HG03064 (cell line): ENCODE measurements at regions not wholly inside any gene's neighbourhood (a gene's known extent, or its start where the extent isn't known, plus 50 kb on each side); places are given as distances from the start of the nearest gene placed in this dataset.

Source experiments
- ATAC-seq: cut with Tn5 transposase; IDR thresholded peaks from one replicate; pipeline ENCODE4 v1.9.1; 2021; ENCODE audit warnings: low read depth; ENCODE audit not compliant: unreplicated experiment

DNA sequence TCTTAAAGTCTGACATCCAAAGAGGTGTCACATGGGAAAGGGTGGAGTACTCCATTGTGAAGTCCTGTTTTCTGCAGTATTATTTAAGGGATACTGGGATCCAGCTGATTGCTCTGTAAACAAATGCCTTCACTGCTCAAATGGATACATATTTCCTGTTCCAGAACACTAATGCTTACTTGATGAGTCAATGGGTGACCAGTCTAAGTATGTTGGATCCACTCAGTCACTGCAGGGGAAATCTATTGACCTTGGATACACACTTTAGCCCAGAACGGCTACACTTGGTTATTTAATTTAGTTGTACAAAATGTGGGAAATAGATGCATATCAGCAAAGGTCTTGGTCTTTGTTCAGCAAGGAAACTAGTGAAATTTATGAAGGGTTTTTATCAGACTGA, 261.4 kb downstream of the MAP2K4 start:
- ATAC-seq, result no peak

DNA sequence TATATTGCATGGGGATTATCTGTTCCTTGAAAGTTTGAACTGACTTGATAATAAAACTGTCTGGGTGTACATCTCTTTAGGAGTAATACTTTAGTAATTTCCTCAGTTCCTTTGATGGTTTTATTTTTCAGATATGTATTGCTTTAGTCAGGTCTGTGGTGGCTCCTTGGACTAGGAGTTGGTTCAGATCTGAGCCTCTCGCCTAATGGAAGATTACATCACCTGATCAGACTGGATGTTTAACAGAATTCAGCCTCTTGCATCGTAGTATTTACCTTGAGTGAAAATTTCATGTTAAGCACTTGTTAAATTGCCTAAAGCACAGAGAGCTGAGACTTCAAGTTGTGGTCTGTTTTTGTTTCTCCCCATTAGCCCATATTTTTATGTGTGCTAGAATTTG, 267.3 kb downstream of the MAP2K4 start:
- ATAC-seq, result no peak

DNA sequence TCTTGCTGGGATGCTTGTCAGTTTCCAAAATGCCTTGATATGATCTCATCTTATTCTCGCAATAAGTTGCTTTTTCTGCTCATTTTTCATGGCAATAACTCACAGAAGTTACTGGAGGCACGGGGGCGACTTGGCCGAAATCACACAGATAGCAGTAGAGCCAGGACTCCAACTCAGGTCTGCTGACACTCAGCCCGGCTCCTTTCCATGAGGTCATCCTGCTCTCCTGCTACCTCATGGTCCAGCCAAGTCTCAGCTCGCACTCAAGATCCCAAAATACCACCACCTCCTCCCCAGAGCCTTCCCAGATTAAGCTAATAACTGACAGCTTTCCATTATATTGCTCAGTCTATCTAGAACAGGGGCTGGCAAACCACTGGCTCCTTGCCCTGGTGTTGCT, 269.5 kb downstream of the MAP2K4 start:
- no peak for ATAC-seq

DNA sequence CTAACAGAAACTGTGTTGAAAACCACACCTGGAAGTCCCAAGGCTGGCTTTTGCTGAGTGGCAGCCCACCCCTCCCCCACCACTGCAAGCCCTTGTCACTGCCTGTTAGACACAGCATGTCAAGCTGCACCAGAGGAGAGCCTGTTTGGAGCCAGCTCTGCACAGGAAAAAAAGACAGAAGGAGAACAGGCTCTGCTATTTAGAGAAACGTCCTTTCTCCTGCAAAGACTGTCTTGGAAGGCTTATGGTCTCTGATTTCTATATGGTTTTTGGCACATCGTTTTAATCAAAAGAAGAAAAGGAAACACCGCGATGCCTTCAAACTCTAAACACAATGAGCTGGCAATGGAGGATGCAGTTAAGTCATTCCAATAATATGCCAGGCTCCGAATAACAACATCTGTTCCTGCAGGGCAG, 275.5 kb downstream of the MAP2K4 start:
- no peak for ATAC-seq

DNA sequence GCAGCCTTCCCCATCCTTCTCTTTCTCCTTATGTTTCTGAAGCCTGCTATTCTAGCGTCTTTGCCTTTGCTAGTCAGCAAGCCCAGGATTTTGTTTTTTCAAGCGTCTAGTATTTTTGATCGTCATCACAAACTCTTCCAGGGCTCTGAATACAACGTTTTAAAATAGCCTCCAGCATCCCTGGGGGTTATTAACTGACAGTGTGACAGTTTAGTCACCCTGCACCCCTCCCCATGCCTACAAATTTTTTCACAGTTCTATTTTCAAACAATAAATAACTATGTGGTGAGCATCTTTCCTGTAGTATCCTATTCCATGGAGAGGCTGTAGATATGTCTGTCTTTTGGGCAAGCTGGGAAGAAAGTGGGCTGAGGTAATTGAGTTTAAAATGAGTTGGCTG, 280.9 kb downstream of the MAP2K4 start:
- ATAC-seq, result no peak

DNA sequence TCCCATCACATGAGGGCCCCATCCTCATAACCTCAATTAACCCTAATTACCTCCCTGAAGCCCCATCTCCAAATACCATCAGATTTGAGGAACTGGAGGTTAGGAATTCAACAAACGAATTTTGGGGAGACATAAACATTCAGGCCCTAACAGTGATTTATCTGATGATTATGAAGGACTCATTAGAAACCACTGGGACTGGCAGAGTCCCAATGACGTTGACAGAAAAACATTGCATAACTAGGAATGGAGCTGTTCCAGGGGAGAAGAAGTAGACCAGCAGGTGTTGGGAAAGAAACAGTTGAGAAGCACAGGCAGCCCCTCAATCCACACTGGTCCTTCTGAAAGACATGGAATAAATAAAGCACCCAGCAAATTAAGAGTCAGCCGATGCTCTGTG, 282.0 kb downstream of the MAP2K4 start:
- no peak for ATAC-seq

DNA sequence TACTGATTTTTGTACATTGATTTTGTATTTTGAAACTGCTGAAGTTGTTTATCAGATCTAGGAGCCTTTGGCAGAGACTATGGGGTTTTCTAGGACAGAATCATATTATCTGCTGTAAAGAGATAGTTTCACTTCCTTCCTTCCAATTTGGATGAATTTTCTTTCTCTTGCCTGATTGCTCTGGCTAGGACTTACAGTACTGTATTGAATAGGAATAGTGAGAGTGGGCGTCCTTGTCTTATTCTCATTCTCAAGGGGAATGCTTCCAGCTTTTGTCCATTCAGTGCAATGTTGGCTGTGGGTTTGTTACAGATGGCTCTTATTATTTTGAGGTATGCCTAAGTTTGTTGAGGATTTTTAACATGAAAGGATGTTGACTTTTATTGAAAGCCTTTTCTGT, 290.1 kb downstream of the MAP2K4 start:
- no peak for ATAC-seq

DNA sequence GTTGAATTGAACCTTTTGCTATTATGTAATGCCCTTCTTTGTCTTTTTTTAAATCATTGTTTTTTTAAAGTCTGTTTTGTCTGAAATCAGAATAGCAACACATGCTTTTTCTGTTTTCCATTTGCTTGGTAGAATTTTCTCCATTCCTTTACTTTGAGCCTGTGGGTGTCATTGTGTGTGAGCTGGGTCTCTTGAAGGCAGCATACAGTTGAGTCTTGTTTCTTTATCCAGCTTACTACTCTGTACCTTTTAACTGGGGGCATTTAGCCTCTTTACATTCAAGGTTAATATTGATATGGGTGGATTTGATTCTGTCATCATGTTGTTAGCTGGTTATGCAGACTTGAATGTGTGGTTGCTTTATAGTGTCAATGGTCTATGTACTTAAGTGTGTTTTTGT, 292.0 kb downstream of the MAP2K4 start:
- ATAC-seq, result no peak

DNA sequence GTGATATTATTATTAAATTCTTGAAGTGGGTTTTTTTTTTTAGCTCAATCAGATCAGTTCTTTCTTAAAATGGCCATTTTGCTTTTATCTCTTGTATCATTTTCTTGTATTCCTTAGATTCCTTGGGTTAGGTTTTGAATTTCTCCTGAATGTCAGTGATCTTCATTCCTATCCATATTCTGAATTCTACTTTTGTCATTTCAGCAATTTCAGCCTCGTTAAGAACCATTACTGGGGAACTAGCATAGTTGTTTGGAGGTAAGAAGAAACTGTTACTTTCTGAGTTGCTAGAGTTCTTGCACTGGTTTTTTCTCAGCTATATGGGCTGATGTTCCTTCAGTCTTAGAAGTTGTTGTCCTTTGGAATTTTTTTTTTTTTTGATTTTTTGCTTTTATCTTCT, 293.1 kb downstream of the MAP2K4 start:
- no peak for ATAC-seq

DNA sequence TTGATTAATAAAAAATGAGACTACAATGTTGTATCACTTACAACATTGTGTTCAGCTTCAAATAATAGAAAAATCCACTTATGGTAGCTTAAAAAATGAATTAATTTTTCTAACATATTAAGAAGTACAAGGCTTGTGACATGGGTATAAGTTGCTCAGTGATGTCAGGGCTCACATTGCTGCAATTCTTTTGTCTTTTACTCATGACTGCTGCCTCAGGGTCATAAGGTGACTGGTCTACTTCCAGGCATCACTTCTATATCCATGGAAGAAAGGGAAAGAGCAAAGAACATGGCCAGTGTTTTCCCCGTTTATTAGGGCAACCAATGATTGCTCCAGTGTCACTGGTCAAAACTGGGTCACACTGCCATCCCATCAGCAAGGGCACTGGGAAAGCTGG, 295.3 kb downstream of the MAP2K4 start:
- ATAC-seq, result no peak

DNA sequence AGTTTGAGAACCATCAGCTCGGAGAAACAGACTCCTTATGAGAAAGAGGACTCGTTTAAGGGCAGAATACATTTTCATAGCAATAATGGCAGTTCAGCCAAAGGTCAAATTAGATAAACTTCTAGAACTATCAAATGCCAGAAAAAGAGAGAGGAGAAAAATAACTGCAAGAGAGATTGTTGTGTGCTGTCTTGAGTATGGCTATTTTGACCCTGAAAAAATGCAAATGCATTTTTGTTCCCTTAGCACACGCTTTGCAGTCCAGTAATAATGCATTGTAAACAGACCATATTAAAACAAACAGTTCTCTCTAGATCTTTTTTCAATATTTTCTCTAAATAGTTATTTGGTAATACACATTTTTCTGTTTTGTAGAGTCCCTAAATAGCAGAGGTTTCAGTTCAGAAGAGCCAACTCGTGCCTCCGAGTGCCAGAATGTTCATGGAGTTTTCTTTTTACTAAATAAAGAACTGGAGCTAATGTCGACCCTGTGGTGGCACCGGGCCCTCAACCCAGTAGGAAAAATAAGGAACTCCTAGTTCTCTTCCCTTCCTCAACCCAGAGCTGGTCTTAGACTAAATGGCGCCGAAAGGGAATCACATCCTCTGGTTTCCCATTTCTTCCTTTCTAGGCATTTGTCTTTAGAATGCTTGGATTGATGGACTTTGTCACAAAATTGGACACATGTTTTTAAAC, 298.0 kb downstream of the MAP2K4 start:
- no peak for ATAC-seq

DNA sequence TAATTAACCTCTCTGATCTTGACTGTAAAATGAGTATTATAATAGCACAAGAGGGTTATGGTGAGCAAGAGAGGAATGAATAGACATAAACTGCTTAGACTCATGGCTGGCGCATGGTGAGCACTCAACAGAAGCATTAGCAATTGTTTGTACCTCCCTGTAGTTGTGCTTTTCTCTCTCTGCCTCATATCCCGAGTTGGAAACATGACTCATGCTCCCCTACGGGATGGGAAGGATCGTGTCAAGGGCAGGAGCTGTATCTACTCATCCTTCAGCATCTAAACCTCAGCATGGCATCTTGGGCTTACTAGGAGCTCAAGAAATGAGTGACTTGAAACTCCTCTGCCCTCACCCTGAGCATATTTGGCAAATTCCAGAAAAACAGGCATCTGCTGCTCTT, 299.6 kb downstream of the MAP2K4 start:
- ATAC-seq, result no peak

DNA sequence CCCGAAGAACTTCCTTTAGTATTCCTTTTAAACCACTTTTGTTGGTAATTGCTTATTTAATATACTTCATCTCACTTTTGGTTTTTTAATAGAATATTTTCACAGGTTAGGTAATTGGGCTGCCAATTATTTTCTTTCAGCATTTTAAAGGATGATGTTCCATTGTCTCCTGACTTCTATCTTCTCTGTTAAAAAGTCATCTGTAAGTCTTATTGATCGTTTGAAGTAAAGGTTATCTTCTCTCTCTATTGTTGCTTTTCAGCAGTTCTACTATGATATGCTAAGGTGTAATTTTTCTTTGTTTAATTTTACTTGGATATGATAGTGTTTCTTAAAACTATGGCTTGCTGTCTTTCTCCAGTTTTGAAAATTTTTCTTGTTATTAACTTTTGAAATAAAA, 307.5 kb downstream of the MAP2K4 start:
- ATAC-seq, result no peak

DNA sequence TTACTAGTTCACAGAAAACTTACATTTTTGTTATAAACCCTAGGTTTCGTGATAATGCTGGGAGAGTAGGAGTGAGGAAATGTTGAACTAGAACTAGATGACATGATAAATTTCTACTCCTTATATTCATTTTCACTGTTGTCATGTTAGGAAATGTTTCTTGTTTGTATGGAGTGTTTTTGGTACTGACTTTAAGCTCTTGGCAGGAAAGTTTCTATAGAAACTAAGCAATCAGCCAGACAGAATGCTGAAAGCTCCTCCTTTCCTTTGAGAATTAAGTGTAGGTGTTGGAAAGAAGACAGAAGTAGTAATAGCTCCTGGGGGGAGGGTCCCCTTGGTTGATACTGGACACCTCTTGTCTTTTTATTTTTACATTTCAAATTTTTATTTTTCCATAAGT, 309.8 kb downstream of the MAP2K4 start:
- ATAC-seq, result no peak

DNA sequence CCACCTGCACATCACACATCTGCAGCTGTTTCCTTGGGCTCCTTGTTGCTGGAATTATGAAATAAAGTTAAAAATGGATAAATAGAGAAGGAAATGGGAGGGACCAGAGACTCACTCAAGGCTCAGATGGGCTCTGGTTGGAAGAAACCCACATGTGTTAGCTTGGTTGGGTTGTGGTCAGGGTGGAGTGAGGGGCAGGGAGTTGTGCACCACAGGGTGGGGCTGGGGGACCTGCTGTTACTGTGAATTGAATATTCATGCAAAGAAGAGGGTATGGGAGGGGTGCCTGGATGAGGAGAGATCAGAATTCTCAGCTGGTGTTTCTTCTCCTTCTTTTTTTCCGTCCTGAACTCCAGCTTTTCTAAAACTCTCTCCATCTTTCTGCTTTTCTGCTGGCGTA, 320.7 kb downstream of the MAP2K4 start:
- no peak for ATAC-seq

DNA sequence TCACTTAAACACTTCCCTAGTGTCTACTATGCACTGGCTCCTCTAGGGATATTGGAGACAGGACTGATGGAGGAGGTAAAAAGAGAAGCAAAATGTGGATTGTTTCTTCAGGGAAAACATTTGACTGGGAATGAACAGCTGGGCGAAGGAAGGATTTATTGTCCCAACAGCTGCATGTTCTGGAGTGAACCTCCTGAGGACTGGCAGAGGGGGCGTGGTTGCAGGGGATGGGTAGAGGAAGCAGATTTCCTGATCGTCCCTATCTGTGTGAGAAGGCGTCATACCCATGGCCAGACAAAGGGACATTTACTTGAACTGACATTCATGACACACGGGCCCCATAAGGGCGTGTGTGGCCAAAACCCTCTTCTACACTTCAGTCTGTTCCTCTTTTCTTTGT, 321.5 kb downstream of the MAP2K4 start:
- ATAC-seq, result no peak

DNA sequence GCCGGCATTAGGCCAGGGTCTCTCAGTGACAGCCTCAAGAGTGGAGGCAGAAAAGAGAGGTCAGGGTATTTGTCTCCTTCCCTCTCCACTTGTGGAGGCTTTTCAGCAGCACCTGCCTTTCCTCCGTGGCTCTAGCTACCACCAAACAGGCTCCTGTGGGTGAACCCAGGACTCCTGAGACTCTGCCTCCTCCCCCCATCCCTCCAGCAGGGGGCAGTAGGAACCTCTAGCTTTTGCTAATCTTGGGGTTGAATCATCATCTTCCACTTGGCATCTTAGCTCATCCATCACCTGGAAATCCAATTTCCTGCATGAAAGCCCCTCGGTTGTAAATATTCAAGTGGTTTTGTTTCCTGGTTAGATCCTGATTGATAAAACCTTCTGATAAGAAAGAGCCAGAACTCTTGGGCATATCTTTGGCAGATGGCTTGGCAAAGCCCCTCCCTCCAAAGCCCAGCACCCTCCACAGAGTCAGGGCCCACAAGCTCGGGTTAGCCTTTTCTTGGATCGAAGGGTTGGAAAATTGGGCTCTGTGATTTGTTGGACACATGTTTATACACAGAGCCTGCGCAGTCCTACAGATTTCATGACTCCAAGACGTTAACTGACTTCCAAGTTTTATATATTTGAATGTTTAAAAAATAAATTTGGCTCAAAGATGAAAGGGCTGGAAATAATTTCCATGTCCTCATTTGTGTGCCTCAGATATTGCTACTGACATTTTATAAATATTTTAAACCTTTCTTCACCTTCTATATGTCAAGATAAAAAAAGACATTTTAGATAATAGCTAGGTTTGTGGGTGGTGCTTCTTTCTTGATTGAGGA, 322.1 kb downstream of the MAP2K4 start:
- ATAC-seq, result no peak

DNA sequence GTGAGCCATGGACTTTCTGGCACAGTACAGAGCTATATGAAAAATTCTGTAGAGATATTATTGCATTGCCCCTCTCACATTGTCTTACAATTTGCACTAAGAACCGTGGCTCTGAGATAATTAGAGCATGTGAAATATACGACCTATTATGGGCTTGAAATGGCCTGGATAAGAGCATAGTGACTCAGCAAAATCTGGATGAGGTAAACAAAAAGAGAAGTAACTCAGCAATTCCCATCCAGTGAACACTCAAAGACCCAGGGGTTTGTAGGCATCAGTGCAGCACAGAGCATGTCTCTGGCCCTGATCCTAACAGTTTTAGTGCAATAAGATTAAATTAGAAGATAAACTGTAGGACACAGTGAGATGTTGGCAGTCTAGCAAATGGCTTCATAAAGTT, 317.2 kb upstream of the MYOCD start:
- no peak for ATAC-seq

DNA sequence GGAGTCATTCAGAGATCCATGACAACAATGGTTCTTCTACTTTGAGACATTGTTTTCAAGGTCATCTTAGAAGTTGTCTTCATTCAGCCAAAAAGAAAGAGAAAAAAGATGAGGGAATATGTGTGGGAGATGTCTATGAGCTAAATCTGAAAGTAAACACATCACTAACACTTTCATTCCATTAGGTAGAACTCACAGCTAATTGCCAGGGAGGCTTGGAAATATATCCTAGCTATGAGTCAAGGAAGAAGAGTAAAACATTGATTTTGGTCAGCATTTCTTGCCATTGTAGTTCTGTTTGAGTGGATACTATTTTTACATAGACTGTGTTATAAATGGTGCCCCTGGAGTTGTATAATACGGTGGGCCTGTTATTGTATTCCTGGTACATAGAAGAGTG, 316.4 kb upstream of the MYOCD start:
- ATAC-seq, result no peak

DNA sequence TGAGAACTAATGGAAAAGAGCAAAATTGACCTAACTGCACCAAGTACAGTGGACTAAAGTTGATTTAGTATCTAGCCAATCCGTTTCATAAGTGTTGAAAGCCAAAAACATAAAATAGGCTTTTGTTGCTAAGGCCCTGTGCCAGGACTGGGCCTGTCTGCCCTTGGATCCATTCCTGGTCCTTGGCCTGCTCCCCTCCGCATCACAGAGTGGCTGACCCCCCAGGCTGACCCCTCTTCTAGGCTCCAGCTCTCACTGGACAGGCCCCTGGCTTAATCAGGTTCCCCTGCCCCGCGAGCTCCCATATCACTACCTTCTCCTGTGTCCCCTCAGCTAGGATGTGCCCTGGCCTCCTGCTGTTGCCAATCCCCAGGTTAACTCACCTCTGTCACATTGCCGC, 313.6 kb upstream of the MYOCD start:
- no peak for ATAC-seq

DNA sequence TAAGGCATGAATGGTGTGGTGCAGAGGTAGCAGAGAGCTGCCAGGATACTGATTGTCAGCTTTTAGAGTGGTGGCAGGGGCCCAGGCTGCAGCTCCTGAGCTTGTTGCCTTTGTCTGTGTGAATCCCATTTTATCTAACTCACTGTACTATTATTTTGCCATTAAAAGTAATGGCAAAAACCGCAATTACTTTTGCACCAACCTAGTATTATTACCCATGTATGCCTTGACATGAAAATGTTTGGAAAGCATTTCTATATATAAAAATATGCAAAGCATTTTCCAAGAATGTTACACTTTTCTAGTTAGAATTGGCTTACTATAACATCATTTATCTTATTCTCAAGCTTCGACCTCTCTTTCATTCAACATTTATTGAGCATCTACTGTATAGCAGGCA, 308.1 kb upstream of the MYOCD start:
- ATAC-seq, result no peak

DNA sequence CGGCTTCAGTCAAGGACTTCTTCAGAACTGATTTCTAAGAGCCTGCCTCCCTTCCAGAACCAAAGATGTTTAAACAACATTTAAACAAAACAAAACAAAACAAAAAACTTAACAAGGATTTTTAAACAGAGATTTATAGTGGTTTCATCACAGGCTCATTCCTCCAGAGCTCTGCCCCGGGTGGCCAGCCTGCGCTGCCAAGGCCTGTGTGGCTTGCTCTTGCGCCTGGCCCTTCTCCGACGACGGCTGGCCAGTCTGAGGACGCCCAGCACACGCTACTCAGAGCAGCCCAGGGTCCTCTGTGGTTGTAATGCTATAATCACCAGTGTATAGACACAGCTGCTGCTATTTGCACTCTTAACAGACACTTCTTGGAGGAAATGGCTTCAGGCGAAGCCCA, 307.2 kb upstream of the MYOCD start:
- ATAC-seq, result no peak
